ENCODE measurements at regions not wholly inside any gene's neighbourhood (a gene's known extent, or its start where the extent isn't known, plus 50 kb on each side); places are given as distances from the start of the nearest gene placed in this dataset.

- TF ChIP-seq CTCF (IDR thresholded peaks at IDR 0.05; ENCODE audit: low read depth, low read length, missing control alignments): no peak
- DNase-seq (ENCODE audit: low read depth): no peak
- in situ Hi-C loops (cut with HindIII; ENCODE audit: low sequenced_read_pairs): no loop called here
- H3K4me3 ChIP-seq (ENCODE audit: low read depth, low read length): no peak overlapping the region
These were observed 87.3 kb upstream of the SMYD2 start for GRCh38 chr1:214193691-214194090.

GRCh38 chr1:214198571-214198970 is 82.4 kb upstream of the SMYD2 start:
- H3K4me3 ChIP-seq (ENCODE audit: low read depth, low read length): no peak overlapping the region
- TF ChIP-seq CTCF (IDR thresholded peaks at IDR 0.05; ENCODE audit: low read depth, low read length, missing control alignments): no peak
- in situ Hi-C loops (cut with HindIII; ENCODE audit: low sequenced_read_pairs): no loop called here
- no peak for DNase-seq (ENCODE audit: low read depth)

- DNase-seq (ENCODE audit: low read depth): no peak
- in situ Hi-C loops (cut with HindIII; ENCODE audit: low sequenced_read_pairs): no loop called here
- no peak overlapping the region for H3K4me3 ChIP-seq (ENCODE audit: low read depth, low read length)
- TF ChIP-seq CTCF (IDR thresholded peaks at IDR 0.05; ENCODE audit: low read depth, low read length, missing control alignments): no peak
These were observed 81.4 kb upstream of the SMYD2 start for GRCh38 chr1:214199585-214199984.

GRCh38 chr1:214202992-214203391 is 78.0 kb upstream of the SMYD2 start:
- in situ Hi-C loops (cut with HindIII; ENCODE audit: low sequenced_read_pairs): loop anchor here (5.0 to 25.0 kb wide), 2 partner anchors 124 to 1334 kb away; no protein-coding TSS in a partner anchor
- DNase-seq (ENCODE audit: low read depth): no peak
- TF ChIP-seq CTCF (IDR thresholded peaks at IDR 0.05; ENCODE audit: low read depth, low read length, missing control alignments): no peak
- H3K4me3 ChIP-seq (ENCODE audit: low read depth, low read length): no peak overlapping the region

GRCh38 chr1:214205053-214205452 is 75.9 kb upstream of the SMYD2 start:
- in situ Hi-C loops (cut with HindIII; ENCODE audit: low sequenced_read_pairs): loop anchor here (25.0 kb wide), 1 partner anchor 1332 kb away; no protein-coding TSS in a partner anchor
- no peak overlapping the region for H3K4me3 ChIP-seq (ENCODE audit: low read depth, low read length)
- no peak for TF ChIP-seq CTCF (IDR thresholded peaks at IDR 0.05; ENCODE audit: low read depth, low read length, missing control alignments)
- no peak for DNase-seq (ENCODE audit: low read depth)

- H3K4me3 ChIP-seq (ENCODE audit: low read depth, low read length): no peak overlapping the region
- no peak for TF ChIP-seq CTCF (IDR thresholded peaks at IDR 0.05; ENCODE audit: low read depth, low read length, missing control alignments)
- in situ Hi-C loops (cut with HindIII; ENCODE audit: low sequenced_read_pairs): loop anchor here (25.0 kb wide), 1 partner anchor 1329 kb away; no protein-coding TSS in a partner anchor
- no peak for DNase-seq (ENCODE audit: low read depth)
These were observed 72.5 kb upstream of the SMYD2 start for GRCh38 chr1:214208460-214208859.
